AG08396 (cell line): ENCODE measurements at regions not wholly inside any gene's neighbourhood (a gene's known extent, or its start where the extent isn't known, plus 50 kb on each side); places are given as distances from the start of the nearest gene placed in this dataset.
"Not testable (repeated sequence)": the region's sequence is repeated elsewhere in the genome, so short reads cannot be mapped to it uniquely, and the experiment has no call there.

Experiments used
- DNase-seq: peaks from one replicate; pipeline ENCODE4 v3.0.0; 2012; ENCODE audit warnings: low spot score, mixed read lengths

DNA sequence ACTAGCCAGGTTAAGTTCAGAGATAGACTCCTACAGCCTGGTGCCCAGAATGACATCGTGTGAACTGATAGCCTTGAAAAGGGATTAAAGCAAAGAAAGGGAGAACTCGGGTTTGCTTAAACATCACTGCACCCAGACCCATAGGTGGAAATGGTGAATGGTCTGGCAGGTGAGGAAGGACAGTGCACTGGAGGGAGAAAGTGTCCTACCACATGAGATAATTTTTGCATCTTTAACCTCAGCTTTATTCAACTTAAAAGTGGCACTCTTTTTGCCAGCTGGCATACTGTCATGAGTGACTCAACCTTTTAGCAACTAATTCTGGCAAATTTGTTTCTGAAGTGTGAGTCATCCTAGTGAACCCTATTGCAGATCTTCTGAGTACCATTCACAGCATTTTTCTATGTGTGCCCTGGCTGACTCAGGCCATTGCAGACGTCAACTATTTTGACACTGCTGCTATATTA, 53.0 kb upstream of the DAPP1 start:
- DNase-seq, result peak; percentile 71

DNA sequence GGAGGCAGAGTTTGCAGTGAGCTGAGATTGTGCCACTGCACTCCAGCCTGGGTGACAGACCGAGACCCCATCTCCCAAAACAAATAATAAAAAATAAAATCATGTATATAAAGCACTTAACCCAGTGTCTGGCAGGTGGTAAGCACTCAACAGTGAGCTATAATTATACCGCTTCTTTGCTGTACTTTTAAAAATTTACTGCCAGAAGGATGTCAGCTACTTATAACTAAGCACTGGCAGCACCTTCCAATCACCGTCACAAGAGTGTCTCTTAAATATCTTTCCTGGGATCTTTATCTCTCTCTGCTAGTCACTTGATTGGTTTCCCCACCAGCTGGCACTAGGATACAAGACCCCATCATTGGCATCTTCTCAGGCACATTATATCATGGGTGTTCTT, 53.9 kb upstream of the DAPP1 start:
- no peak for DNase-seq

DNA sequence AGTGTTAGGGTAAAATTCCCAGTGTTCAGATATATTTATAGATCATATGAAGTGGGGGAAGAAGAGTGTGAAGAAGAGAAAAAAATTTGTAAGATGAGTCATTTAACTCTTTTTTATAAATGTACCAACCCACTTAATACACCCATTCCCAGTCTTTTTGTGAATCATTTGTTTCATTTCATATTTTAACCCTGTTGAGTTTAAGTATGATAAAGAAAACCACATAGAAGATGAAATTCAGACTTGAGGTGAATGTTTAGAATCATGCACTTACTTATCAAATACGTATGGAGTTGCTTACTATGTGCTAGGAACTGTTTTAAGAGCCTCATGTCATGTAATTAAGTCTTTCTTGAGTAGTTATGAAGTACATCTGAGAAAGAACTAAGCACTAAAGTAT, 56.6 kb upstream of the DAPP1 start:
- DNase-seq, result no peak

- DNase-seq, result no peak
Measured at GRCh38 chr4:99759346-99759984, 57.2 kb upstream of the DAPP1 start.

GRCh38 chr4:99755223-99755944, 61.2 kb upstream of the DAPP1 start:
- DNase-seq, result no peak

GRCh38 chr4:99754756-99755155, 61.9 kb upstream of the DAPP1 start:
- DNase-seq, result no peak

GRCh38 chr4:99753931-99754330, 62.7 kb upstream of the DAPP1 start:
- DNase-seq, result no peak

DNA sequence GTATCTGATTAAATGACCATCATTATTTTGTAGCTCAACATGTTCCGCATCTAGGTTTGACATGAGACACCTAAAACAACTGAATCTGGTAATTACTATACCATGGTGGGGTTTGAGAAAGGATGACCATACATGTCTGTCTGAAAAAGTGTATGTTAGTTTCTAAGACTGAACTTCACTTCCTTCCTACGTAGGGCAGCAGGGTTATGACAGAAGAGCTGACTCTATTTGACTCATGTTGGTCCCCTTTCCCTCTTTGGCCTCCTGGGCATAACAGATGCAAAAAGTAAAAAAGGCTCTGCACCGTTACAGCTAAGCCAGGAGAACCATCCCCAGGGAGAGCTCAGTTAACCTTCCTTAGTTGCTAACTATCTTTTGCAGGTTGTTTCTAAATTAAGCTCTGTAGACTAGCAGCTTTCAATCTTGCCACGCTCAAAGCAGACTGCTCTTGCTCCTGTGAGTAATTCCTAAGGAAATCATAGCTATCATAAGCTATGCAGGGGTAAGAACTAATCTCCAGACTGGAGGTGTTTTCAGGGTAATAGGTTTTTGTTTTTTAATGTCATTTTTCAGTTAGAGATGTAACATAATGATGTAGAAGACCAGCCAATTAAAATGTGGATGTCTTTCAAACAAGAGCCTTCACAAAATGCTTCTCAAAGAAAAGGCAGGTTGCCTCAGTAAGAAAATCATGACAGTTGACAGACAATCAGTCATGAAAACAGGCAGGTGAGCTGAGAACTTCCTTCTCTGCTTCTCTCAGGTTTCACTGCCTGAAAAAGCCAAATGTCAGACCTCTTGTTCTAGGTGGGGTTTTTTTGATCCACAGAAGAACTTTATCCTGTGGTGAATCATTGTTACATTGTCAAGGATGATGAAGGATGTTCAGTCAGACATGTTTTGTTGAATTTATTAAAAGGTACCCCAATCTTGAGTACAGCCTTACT, 66.9 kb upstream of the DAPP1 start:
- DNase-seq, result no peak

DNA sequence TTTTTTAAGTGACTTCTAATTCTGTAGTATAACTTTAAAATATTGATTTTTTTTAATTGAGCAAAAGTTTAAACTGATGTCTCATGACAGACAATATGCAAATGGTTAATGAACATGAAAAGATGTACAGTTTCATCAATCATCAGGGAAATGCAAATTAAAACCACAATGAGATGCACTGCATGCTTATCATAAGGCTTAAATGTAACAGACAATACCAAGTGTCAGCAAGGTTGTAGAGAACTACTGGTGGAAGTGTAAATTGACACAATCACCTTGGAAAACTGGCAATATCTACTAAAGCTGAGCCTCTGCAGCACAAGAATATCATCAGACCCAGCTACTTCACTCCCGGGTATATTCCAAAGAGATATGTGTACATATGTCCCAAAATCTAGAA, 70.2 kb upstream of the DAPP1 start:
- no peak for DNase-seq

DNA sequence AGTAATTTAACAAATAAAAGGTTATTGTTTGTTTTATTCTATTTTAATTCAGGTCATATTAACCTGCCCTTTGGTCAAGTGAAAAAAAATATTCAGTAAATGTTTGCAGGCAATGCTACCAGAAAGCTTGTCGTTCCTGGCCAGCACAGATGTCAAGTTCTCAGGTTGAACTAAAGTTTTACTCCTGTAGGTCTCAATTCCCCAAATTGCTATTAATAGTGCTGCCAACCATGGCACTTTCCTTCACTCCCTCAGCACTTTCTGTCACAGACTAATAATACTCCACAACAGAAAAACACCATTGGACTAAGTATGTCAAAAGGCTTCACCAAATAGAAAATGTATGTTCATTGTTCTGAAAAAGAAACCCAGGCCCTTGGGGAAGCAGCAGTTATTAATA, 79.2 kb upstream of the C4orf54 start:
- DNase-seq, result no peak

DNA sequence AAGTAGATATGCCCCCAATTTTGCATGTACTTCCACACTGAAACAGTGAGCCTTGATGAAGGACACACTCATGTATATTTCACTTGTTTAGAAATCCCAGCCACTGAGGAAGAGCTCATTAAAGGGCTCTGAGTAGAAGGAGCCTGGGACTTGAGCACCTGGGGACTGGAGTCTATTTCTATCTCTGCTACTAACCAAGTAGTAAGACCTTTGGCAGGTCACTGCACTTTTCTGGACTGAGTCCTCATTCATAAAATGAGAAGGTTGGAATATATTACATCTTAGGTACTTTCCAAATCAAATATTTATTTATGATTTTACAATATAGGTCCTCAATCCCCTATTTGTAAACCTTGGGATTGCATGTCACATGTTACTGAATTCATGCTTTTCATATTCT, 78.2 kb upstream of the C4orf54 start:
- no peak for DNase-seq

- no peak for DNase-seq
Measured at GRCh38 chr4:99734583-99735322, 77.1 kb upstream of the C4orf54 start.

- not testable (repeated sequence) for DNase-seq
Measured at GRCh38 chr4:99733455-99733854, 75.8 kb upstream of the C4orf54 start.

GRCh38 chr4:99729186-99729585, 71.6 kb upstream of the C4orf54 start:
- no peak for DNase-seq

DNA sequence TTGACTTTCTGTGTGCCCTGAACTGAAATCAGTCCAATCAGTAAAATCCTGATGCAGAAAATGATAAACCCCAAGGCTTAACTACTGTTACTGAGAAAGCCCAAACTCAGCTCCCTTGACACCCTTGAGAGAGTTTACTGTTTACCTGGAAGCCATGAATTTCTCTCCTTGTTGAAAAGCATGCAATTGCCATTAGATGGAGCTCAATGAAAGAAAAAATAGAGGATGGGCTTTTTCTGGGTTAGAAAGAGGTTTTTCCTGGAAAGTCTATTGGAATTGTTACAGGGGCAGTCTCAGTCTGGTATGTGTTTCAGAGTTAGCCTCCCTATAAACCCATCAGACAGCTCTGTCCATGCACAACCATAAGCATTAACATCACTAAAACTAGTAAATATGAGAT, 66.4 kb upstream of the C4orf54 start:
- no peak for DNase-seq

- DNase-seq, result peak; percentile 65
Measured at GRCh38 chr4:99723612-99724011, 66.0 kb upstream of the C4orf54 start.

- no peak for DNase-seq
Measured at GRCh38 chr4:99722725-99723124, 65.1 kb upstream of the C4orf54 start.

GRCh38 chr4:99722006-99722405, 64.4 kb upstream of the C4orf54 start:
- no peak for DNase-seq

- no peak for DNase-seq
Measured at GRCh38 chr4:99720206-99720605, 62.6 kb upstream of the C4orf54 start.

DNA sequence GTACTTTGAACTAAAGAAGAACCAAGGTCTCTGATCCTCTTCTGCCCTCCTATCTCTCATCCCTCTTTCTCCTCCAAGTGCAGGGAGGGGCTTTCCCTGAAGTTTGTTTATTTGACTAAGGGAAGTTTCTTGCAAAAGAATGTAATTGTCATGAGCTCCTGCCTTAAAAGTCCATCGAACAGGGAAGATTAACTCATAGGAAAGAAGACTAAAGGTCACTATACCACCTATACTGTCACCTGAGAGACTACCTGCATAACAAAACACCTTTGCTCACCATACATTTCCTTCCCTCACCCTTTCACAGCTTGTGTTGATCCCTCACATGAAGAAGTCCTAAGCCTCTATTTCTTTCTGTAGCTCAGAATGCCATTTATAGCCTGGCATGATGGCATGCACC, 59.4 kb upstream of the C4orf54 start:
- no peak for DNase-seq

- DNase-seq, result no peak
Measured at GRCh38 chr4:99715286-99715685, 57.7 kb upstream of the C4orf54 start.

DNA sequence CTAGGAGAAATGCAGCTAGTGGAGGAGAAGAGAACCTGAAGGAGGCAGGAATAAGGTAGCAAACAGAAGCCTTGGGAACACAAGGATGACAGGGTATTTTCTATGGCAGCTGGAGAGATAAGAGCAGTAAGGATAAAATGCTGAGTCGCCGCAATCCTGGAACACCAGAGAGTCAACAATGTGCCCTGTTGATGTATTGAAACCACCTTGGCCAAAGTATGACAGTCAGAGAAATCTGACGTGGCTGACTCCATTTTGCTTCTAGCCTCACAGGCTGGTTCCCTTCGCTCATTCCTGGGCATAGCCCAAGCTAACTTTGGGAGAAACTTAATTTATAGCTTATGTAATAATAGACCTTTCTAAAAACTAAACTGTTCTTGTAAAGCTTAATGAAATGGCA, 56.6 kb upstream of the C4orf54 start:
- DNase-seq, result no peak
